ENCODE measurements at regions not wholly inside any gene's neighbourhood (a gene's known extent, or its start where the extent isn't known, plus 50 kb on each side); places are given as distances from the start of the nearest gene placed in this dataset.
A peak's percentile ranks its signal among the peaks of the same experiment; 100 is the strongest.

DNA sequence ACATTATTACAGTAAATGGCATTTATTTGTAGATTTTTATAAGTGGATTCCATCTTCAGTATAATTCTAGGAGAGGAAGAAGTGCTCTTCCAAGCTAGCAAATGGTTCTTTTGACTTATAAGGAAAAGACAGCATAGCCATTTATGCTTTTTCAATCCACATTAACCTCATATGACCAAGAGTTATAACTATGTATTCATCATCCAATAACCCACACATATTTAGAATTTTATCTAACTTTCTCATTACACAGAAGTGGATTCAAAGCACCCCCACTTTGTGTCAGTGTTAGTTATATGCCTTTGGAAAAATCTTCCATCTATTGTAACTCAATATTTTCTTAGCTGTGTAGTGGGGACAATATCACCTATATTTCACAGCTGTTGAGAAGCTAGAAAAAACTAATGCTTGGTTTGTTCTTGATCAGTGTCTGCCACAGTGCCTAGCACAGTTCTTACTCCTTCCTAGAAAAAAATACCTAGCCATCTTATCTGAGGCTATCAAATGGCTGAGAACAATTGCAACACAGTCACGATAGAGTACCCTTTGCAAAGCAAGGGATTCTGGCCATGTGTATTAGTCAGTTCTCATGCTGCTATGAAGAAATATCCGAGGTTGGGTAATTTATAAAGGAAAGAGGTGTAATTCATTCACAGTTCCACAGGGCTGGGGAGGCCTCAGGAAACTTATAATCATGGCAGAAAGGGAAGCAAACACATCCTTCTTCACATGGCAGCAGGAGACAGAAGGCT is 986.3 kb downstream of the TFAP2A start:
- DNase-seq (ENCODE audit: low read depth): peak; percentile 11
- TF ChIP-seq, protein P1, sequence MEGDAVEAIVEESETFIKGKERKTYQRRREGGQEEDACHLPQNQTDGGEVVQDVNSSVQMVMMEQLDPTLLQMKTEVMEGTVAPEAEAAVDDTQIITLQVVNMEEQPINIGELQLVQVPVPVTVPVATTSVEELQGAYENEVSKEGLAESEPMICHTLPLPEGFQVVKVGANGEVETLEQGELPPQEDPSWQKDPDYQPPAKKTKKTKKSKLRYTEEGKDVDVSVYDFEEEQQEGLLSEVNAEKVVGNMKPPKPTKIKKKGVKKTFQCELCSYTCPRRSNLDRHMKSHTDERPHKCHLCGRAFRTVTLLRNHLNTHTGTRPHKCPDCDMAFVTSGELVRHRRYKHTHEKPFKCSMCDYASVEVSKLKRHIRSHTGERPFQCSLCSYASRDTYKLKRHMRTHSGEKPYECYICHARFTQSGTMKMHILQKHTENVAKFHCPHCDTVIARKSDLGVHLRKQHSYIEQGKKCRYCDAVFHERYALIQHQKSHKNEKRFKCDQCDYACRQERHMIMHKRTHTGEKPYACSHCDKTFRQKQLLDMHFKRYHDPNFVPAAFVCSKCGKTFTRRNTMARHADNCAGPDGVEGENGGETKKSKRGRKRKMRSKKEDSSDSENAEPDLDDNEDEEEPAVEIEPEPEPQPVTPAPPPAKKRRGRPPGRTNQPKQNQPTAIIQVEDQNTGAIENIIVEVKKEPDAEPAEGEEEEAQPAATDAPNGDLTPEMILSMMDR (conservative IDR thresholded peaks at IDR 0.05; ENCODE audit: control insufficient read depth, insufficient read depth, low read depth, low read length): no peak
- no peak overlapping the region for H3K4me3 ChIP-seq (ENCODE audit: control insufficient read depth, low read depth, low read length)

DNA sequence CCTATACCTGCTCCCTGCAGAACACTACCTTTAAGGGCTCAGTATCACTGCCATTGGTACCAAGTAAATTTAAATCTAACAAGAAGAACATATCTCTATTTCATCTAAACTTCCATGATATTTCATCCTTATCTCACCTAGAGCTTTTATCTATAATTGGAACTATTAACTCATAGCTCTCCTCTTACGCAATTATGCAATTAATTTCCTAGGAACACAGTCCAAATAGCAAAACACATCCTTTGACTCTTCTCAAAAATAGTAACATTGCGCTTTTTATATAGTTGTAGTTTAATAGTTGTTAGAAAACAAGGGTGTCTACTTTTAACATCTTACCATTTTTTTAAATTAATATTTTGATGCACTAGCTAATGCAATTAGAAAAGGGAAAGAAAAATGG is 986.8 kb upstream of the SLC35B3 start:
- no peak for DNase-seq (ENCODE audit: low read depth)
- H3K4me3 ChIP-seq (ENCODE audit: control insufficient read depth, low read depth, low read length): no peak overlapping the region
- TF ChIP-seq, protein P1 (conservative IDR thresholded peaks at IDR 0.05; ENCODE audit: control insufficient read depth, insufficient read depth, low read depth, low read length): no peak

DNA sequence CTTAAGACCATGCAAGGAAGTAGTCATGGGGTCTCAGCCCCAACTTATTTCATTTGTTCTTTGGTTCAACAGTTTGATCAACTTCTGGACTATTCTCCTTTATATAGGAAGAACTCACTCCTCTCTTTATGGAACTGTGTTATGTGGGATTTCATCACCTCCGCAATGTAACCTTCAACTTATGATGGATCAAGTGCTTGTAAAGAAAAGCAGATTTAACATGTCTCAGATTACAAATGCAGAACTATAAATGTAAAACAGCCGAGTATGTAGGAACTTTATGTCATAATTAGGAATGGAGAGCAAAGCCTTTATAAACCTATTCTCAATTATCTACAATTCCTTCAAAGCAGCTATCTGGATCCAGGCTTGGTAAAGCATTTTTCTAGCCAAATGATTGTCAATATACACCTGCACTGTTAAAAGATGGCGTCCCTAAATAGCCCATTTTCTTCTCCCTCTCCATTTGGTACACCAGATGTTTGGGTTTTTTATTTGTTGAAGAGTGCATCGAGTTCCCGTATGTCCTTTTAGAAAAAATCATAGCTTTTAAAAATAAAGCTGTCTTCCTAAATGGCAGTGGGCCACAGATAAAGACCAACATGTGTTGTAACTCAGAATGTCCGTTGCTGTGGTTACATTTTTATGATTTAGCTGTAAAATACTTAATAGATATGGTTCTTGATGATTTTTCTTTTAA is 985.1 kb upstream of the SLC35B3 start:
- H3K4me3 ChIP-seq (ENCODE audit: control insufficient read depth, low read depth, low read length): no peak overlapping the region
- no peak for DNase-seq (ENCODE audit: low read depth)
- TF ChIP-seq, protein P1 (conservative IDR thresholded peaks at IDR 0.05; ENCODE audit: control insufficient read depth, insufficient read depth, low read depth, low read length): no peak

DNA sequence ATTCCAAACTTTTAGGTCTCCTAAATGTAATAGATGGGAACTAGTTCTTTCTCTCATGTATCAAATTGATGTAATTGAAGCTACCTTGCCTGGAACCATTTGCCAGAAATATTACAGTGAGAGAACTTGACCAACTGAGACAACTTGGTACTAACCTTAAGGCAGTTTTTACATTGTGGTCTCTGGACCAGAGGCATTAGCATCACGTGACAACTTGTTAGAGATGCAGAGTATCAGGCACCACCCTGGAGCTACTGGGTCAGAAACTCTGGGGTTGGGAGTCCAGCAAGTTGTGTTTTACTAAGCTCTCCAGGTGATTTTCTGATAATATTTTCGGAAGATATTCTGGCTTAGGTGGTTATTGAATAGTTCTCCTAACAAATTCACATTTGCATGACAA is 982.1 kb upstream of the SLC35B3 start:
- no peak for DNase-seq (ENCODE audit: low read depth)
- TF ChIP-seq, protein P1 (conservative IDR thresholded peaks at IDR 0.05; ENCODE audit: control insufficient read depth, insufficient read depth, low read depth, low read length): no peak
- H3K4me3 ChIP-seq (ENCODE audit: control insufficient read depth, low read depth, low read length): no peak overlapping the region

DNA sequence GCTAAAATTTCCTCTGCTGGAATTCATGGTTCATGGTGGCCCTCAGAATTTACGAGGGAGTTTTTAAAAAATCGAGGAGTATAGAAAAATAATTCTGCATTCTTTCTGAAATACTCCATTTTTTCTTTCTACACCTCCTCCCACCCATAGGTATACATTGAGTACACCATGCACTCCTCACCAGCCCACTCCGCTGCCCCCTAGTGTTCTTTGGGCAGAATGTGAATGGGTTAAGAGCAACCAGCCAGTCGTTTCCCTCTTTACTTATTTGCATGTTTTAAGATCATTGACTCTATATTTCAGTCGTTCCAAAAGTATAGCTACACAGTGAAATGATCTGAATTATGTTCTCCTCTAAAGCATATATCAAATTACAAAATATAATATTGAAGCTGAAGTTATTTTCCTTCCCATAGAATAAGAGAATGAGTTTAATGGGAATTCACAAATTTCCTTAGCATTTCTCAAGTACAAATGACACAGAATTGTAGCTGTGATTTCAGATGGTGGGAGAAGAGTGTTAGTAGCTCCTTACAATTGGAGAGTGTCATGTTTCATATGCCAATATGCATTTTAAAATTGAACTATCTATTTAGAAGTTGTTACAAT is 977.7 kb upstream of the SLC35B3 start:
- DNase-seq (ENCODE audit: low read depth): peak; percentile 28
- TF ChIP-seq, protein P1 (conservative IDR thresholded peaks at IDR 0.05; ENCODE audit: control insufficient read depth, insufficient read depth, low read depth, low read length): peak; percentile 59
- H3K4me3 ChIP-seq (ENCODE audit: control insufficient read depth, low read depth, low read length): no peak overlapping the region

DNA sequence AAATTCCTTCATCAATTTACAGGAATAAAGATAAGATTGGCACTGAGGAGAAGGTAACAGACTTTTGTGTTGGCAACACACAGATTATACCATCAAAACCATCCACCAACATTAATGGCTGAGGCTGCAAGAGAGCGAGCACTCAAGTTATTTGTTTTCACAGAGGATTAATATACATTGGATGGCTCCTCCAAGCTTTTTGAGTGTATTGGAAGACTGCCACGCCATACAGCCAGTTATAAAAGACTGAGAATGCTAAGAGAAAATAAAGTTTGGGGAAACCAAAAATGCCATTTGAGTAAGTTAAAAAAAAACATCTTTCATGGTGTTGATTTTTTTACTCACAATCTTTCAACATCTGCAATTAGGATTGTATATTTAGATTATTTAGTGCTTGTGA is 973.8 kb upstream of the SLC35B3 start:
- no peak overlapping the region for H3K4me3 ChIP-seq (ENCODE audit: control insufficient read depth, low read depth, low read length)
- DNase-seq (ENCODE audit: low read depth): no peak
- TF ChIP-seq, protein P1 (conservative IDR thresholded peaks at IDR 0.05; ENCODE audit: control insufficient read depth, insufficient read depth, low read depth, low read length): no peak
